ENCODE measurements at regions not wholly inside any gene's neighbourhood (a gene's known extent, or its start where the extent isn't known, plus 50 kb on each side); places are given as distances from the start of the nearest gene placed in this dataset.

DNA sequence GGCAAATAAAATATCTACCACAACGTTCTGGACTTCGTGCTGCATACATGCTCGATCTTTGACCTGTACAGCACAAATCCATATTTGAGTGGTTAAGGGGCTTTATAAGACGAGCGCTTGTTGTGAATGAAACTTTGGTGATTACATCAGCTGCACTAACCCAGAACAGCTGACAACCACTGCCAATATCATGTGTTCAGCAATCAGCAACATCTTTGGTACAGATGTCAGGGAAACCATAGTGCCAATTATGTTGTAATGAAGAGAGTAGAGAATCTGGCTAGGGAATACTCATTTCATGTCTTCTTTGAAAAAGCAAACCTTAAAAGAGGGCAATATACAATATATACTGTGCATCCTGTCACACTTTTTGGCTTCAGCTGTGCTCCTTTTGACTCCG, 188.6 kb upstream of the NT5E start:
- H3K4me3 ChIP-seq (ENCODE audit: low read depth, low read length) = no peak overlapping the region
- no peak for TF ChIP-seq POLR2A (IDR thresholded peaks at IDR 0.05; ENCODE audit: extremely low read depth, insufficient read length)
- TF ChIP-seq, protein P1, sequence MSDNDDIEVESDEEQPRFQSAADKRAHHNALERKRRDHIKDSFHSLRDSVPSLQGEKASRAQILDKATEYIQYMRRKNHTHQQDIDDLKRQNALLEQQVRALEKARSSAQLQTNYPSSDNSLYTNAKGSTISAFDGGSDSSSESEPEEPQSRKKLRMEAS (IDR thresholded peaks at IDR 0.05; ENCODE audit: low read depth, low read length) = no peak
- TF ChIP-seq, protein P2, sequence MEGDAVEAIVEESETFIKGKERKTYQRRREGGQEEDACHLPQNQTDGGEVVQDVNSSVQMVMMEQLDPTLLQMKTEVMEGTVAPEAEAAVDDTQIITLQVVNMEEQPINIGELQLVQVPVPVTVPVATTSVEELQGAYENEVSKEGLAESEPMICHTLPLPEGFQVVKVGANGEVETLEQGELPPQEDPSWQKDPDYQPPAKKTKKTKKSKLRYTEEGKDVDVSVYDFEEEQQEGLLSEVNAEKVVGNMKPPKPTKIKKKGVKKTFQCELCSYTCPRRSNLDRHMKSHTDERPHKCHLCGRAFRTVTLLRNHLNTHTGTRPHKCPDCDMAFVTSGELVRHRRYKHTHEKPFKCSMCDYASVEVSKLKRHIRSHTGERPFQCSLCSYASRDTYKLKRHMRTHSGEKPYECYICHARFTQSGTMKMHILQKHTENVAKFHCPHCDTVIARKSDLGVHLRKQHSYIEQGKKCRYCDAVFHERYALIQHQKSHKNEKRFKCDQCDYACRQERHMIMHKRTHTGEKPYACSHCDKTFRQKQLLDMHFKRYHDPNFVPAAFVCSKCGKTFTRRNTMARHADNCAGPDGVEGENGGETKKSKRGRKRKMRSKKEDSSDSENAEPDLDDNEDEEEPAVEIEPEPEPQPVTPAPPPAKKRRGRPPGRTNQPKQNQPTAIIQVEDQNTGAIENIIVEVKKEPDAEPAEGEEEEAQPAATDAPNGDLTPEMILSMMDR (IDR thresholded peaks at IDR 0.05; ENCODE audit: low read depth, low read length) = no peak
- no peak for TF ChIP-seq MYC (IDR thresholded peaks at IDR 0.05; ENCODE audit: low read depth, low read length)
- DNase-seq (ENCODE audit: low read depth) = no peak

DNA sequence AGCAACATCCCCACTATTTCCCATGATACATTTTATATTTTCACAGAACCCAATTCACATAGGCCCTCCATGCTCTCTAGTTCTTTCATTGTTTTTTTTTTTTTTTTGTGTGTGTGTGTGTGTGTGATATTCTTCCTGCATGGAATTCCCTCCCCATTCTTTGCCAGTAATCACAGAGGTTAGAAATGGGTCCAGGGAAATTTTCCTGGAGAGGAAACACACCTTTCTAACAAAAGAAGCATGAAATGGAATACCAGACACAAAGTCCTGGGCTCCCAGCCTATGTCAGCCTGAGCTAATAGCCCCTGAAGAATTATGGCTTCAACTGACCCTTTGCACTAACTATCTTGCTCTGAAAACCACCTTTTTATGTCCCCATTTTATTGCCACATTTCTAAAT, 194.2 kb upstream of the NT5E start:
- no peak for DNase-seq (ENCODE audit: low read depth)
- TF ChIP-seq, protein P1 (IDR thresholded peaks at IDR 0.05; ENCODE audit: low read depth, low read length) = no peak
- no peak for TF ChIP-seq POLR2A (IDR thresholded peaks at IDR 0.05; ENCODE audit: extremely low read depth, insufficient read length)
- TF ChIP-seq MYC (IDR thresholded peaks at IDR 0.05; ENCODE audit: low read depth, low read length) = no peak
- TF ChIP-seq, protein P2 (IDR thresholded peaks at IDR 0.05; ENCODE audit: low read depth, low read length) = no peak
- H3K4me3 ChIP-seq (ENCODE audit: low read depth, low read length) = no peak overlapping the region

DNA sequence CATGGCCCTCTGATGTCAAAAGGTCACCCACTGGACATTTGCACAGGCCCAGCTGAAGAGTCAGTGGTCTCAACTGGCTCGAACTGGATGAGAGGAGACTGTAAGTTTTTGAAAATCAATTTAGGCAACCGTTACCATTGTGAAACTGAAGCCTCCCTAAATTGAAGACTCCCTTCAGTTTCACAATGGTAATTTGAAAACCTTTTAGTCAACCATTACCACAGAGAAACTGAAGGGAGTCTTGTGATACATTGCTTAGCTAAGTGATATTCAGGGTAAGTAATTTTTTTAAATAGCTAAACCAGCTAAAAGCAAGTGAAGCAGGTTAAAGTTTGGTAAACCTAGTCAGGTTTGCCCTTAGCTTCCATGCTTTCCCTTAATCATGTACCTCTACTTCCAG, 197.3 kb upstream of the NT5E start:
- no peak overlapping the region for H3K4me3 ChIP-seq (ENCODE audit: low read depth, low read length)
- DNase-seq (ENCODE audit: low read depth) = no peak
- TF ChIP-seq, protein P2 (IDR thresholded peaks at IDR 0.05; ENCODE audit: low read depth, low read length) = no peak
- no peak for TF ChIP-seq POLR2A (IDR thresholded peaks at IDR 0.05; ENCODE audit: extremely low read depth, insufficient read length)
- no peak for TF ChIP-seq MYC (IDR thresholded peaks at IDR 0.05; ENCODE audit: low read depth, low read length)
- TF ChIP-seq, protein P1 (IDR thresholded peaks at IDR 0.05; ENCODE audit: low read depth, low read length) = no peak

DNA sequence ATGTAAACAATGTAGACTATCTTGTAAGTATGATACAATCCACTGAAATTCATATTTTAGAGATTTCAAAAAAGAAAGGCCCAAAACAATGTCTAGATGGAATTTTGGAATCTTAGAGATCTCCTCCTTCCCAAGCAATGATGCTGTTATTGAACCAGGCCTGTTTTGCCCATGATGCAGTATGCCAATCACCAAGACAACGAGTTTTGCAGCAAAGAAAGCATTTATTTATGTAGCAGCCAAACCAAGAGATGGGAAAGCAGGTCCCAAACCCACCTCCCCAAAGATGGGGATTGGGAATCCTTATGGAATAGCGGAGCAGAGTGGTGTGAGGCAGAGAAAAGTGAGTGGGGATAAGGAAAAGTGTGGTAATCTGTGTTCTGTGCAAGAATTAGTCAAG, 197.8 kb upstream of the NT5E start:
- no peak for DNase-seq (ENCODE audit: low read depth)
- TF ChIP-seq MYC (IDR thresholded peaks at IDR 0.05; ENCODE audit: low read depth, low read length) (no peak), POLR2A (IDR thresholded peaks at IDR 0.05; ENCODE audit: extremely low read depth, insufficient read length) (no peak)
- TF ChIP-seq, protein P1 (IDR thresholded peaks at IDR 0.05; ENCODE audit: low read depth, low read length) = no peak
- TF ChIP-seq, protein P2 (IDR thresholded peaks at IDR 0.05; ENCODE audit: low read depth, low read length) = no peak
- no peak overlapping the region for H3K4me3 ChIP-seq (ENCODE audit: low read depth, low read length)

DNA sequence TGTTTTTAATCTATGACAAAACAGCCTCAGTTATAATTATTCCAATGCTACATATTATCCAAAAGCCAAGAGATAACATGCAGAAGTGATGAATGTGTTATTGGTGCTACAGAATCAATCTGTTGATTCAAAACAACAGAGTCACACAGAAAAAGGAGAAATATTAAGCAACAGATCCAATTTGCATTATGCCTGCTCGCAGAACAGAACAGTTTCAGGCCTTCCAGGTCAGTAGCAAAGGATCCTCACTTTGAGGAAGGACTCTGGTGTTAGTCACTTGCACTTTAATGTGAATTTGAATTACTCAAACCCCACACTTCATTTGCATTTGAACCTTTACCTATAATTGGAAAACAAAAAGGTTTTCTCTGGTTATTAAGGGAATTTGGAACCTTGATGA, 198.6 kb upstream of the NT5E start:
- DNase-seq (ENCODE audit: low read depth) = no peak
- no peak overlapping the region for H3K4me3 ChIP-seq (ENCODE audit: low read depth, low read length)
- TF ChIP-seq POLR2A (IDR thresholded peaks at IDR 0.05; ENCODE audit: extremely low read depth, insufficient read length) (no peak), MYC (IDR thresholded peaks at IDR 0.05; ENCODE audit: low read depth, low read length) (no peak)
- TF ChIP-seq, protein P1 (IDR thresholded peaks at IDR 0.05; ENCODE audit: low read depth, low read length) = no peak
- TF ChIP-seq, protein P2 (IDR thresholded peaks at IDR 0.05; ENCODE audit: low read depth, low read length) = no peak
